ENCODE measurements at regions not wholly inside any gene's neighbourhood (a gene's known extent, or its start where the extent isn't known, plus 50 kb on each side); places are given as distances from the start of the nearest gene placed in this dataset.
"Not testable (repeated sequence)": the region's sequence is repeated elsewhere in the genome, so short reads cannot be mapped to it uniquely, and the experiment has no call there.

GRCh38 chr4:106585915-106586349 is 217.4 kb upstream of the GIMD1 start:
- DNase-seq, result no peak

- DNase-seq, result no peak
Observed at GRCh38 chr4:106584337-106584989, 215.9 kb upstream of the GIMD1 start.

GRCh38 chr4:106583567-106583966 is 215.0 kb upstream of the GIMD1 start:
- DNase-seq, result no peak

- no peak for DNase-seq
Observed at GRCh38 chr4:106583108-106583507, 214.5 kb upstream of the GIMD1 start.

GRCh38 chr4:106582103-106582502 is 213.5 kb upstream of the GIMD1 start:
- DNase-seq, result no peak

- no peak for DNase-seq
Observed at GRCh38 chr4:106579236-106579635, 210.7 kb upstream of the GIMD1 start.

GRCh38 chr4:106569146-106570031 is 200.8 kb upstream of the GIMD1 start:
- no peak for DNase-seq

- no peak for DNase-seq
Observed at GRCh38 chr4:106565727-106566126, 197.1 kb upstream of the GIMD1 start.

- DNase-seq, result not testable (repeated sequence)
Observed at GRCh38 chr4:106563637-106564036, 195.1 kb upstream of the GIMD1 start.

GRCh38 chr4:106551724-106552123 is 183.1 kb upstream of the GIMD1 start:
- DNase-seq, result no peak

- DNase-seq, result no peak
Observed at GRCh38 chr4:106548446-106549044, 180.0 kb upstream of the GIMD1 start.

- DNase-seq, result no peak
Observed at GRCh38 chr4:106546370-106546769, 177.8 kb upstream of the GIMD1 start.

GRCh38 chr4:106542609-106543008 is 174.0 kb upstream of the GIMD1 start:
- DNase-seq, result not testable (repeated sequence)

GRCh38 chr4:106541253-106541652 is 172.7 kb upstream of the GIMD1 start:
- DNase-seq, result no peak

- no peak for DNase-seq
Observed at GRCh38 chr4:106530821-106531220, 162.2 kb upstream of the GIMD1 start.

GRCh38 chr4:106530024-106530361 is 161.4 kb upstream of the GIMD1 start:
- DNase-seq, result no peak

- DNase-seq, result no peak
Observed at GRCh38 chr4:106529348-106530023, 160.9 kb upstream of the GIMD1 start.

GRCh38 chr4:106527316-106527715 is 158.7 kb upstream of the GIMD1 start:
- DNase-seq, result no peak

GRCh38 chr4:106525425-106525824 is 156.8 kb upstream of the GIMD1 start:
- not testable (repeated sequence) for DNase-seq

GRCh38 chr4:106524772-106525171 is 156.2 kb upstream of the GIMD1 start:
- not testable (repeated sequence) for DNase-seq

- DNase-seq, result no peak
Observed at GRCh38 chr4:106522839-106523238, 154.3 kb upstream of the GIMD1 start.

GRCh38 chr4:106512706-106513105 is 144.1 kb upstream of the GIMD1 start:
- DNase-seq, result no peak

- no peak for DNase-seq
Observed at GRCh38 chr4:106507440-106507839, 138.9 kb upstream of the GIMD1 start.

All from GF-D8 (cell line).